PC-9 (cell line): ENCODE measurements at regions not wholly inside any gene's neighbourhood (a gene's known extent, or its start where the extent isn't known, plus 50 kb on each side); places are given as distances from the start of the nearest gene placed in this dataset.

ENCODE experiments used
- BruUV-seq: library from RNA; stranded (reverse); fragments of 400-500 nt; replicated peaks from 2 replicates; lab custom pipeline; 2021; lab: Mats Ljungman, UMichigan
- CTCF ChIA-PET: fragments of 300-600 bp; sonication (Branson Sonifier 250); formaldehyde crosslinking; loops from one replicate; lab custom pipeline; 2022; ENCODE audit warnings: antibody characterized with exemption; lab: Charles Lee
- POLR2A ChIA-PET: fragments of 300-600 bp; sonication (Branson Sonifier 250); formaldehyde crosslinking; loops from one replicate; lab custom pipeline; 2022; ENCODE audit warnings: antibody characterized with exemption; ENCODE audit not compliant: unreplicated experiment; lab: Charles Lee
- DNase-seq, 2 experiments: peaks; one replicate each; pipeline versions ENCODE4 v3.0.0 to v3.0.0-alpha.2; 2015 to 2022; ENCODE audit warnings: mixed read lengths in 1 of 2
- H2AFZ ChIP-seq: fragments of 200-600 bp; sonication (generic); 2 replicates; pipeline ENCODE4 v1.8.1; 2017; ENCODE audit warnings: antibody characterized with exemption
- H3F3A ChIP-seq: fragments of 200-600 bp; sonication (generic); 2 replicates; pipeline ENCODE4 v1.8.1; 2017; ENCODE audit warnings: antibody characterized with exemption, mild to moderate bottlenecking, low read depth; ENCODE audit not compliant: insufficient read depth
- H3K27ac ChIP-seq: fragments of 200-600 bp; sonication (generic); 2 replicates; pipeline ENCODE4 v1.6.1; 2016; ENCODE audit warnings: mixed run types
- H3K27me3 ChIP-seq: fragments of 200-600 bp; sonication (generic); 2 replicates; pipeline ENCODE4 v1.6.1; 2016; ENCODE audit warnings: low read depth, mixed run types; ENCODE audit not compliant: insufficient read depth
- H3K36me3 ChIP-seq: fragments of 200-600 bp; sonication (generic); 2 replicates; pipeline ENCODE4 v1.6.1; 2016; ENCODE audit warnings: low read depth, mixed run types
- H3K4me1 ChIP-seq: fragments of 200-600 bp; sonication (generic); replicated peaks from 2 replicates; pipeline ENCODE4 v1.6.1; 2016; ENCODE audit warnings: mixed run types; ENCODE audit not compliant: insufficient read depth
- H3K4me2 ChIP-seq: fragments of 200-600 bp; sonication (generic); 2 replicates; pipeline ENCODE4 v1.6.1; 2017; ENCODE audit warnings: mixed run types
- H3K4me3 ChIP-seq: fragments of 200-600 bp; sonication (generic); 2 replicates; pipeline ENCODE4 v1.6.1; 2016; ENCODE audit warnings: mixed run types
- H3K79me2 ChIP-seq: fragments of 200-600 bp; sonication (generic); 2 replicates; pipeline ENCODE4 v1.6.1; 2017; ENCODE audit warnings: low read depth, mixed run types
- H3K9me2 ChIP-seq: fragments of 200-600 bp; sonication (generic); 2 replicates; pipeline ENCODE4 v1.8.1; 2017; ENCODE audit warnings: mild to moderate bottlenecking; ENCODE audit not compliant: insufficient read depth
- H3K9me3 ChIP-seq: fragments of 200-600 bp; sonication (generic); 2 replicates; pipeline ENCODE4 v1.8.1; 2016; ENCODE audit warnings: low read depth; ENCODE audit not compliant: insufficient read depth
- H4K20me1 ChIP-seq: fragments of 200-600 bp; sonication (generic); 2 replicates; pipeline ENCODE4 v1.8.1; 2017; ENCODE audit not compliant: insufficient read depth
- CTCF ChIP-seq: fragments of 200-600 bp; sonication (generic); conservative IDR thresholded peaks from 2 replicates; pipeline ENCODE4 v1.6.1; 2017; ENCODE audit warnings: mixed run types, antibody characterized with exemption, mild to moderate bottlenecking, moderate library complexity
- EZH2 ChIP-seq: fragments of 200-600 bp; sonication (generic); IDR thresholded peaks from 2 replicates; pipeline ENCODE4 v1.8.0; 2017; ENCODE audit warnings: antibody characterized with exemption, low read depth
- intact Hi-C: fragments of 100-400 bp; cut with micrococcal nuclease; formaldehyde crosslinking; loops from one replicate; pipeline ENCODE4 v1.10.0; 2022; ENCODE audit not compliant: unreplicated experiment

GRCh38 chr9:119986205-119986604 is 593.8 kb downstream of the CDK5RAP2 start:
- ChIA-PET CTCF (no interaction called here), POLR2A (no interaction called here)
- H3K79me2 ChIP-seq = no peaks in the 10 kb centered on the region
- no peaks in the 10 kb centered on the region for H3K4me1 ChIP-seq
- no peak for DNase-seq
- H3K4me3 ChIP-seq = no peak overlapping the region
- no peak overlapping the region for H3K27ac ChIP-seq
- peaks cover 30% of the 10 kb centered on the region; the same call in 1 of the 2 replicates for H3K27me3 ChIP-seq
- H3K36me3 ChIP-seq = no peaks in the 10 kb centered on the region
- H3K9me2 ChIP-seq = no peaks in the 10 kb centered on the region
- no peak overlapping the region for H2AFZ ChIP-seq
- H3K9me3 ChIP-seq = no peaks in the 10 kb centered on the region
- BruUV-seq = no TSS peak
- H3K4me2 ChIP-seq = no peak overlapping the region
- intact Hi-C loops = no loop called here
- no peaks in the 10 kb centered on the region for H3F3A ChIP-seq
- TF ChIP-seq CTCF (no peak), EZH2 (no peak)
- no peaks in the 10 kb centered on the region for H4K20me1 ChIP-seq

GRCh38 chr9:119974026-119974425 is 604.8 kb upstream of the BRINP1 start:
- DNase-seq = no peak
- Histone ChIP-seq H3K27me3 (peaks cover 22% of the 10 kb centered on the region), H3K4me3 (no peak overlapping the region), H4K20me1 (no peaks in the 10 kb centered on the region), H3K27ac (no peak overlapping the region), H3K9me2 (no peaks in the 10 kb centered on the region), H3K4me1 (no peaks in the 10 kb centered on the region), H2AFZ (no peak overlapping the region), H3K79me2 (no peaks in the 10 kb centered on the region), H3K9me3 (no peaks in the 10 kb centered on the region), H3K4me2 (no peak overlapping the region), H3F3A (no peaks in the 10 kb centered on the region), H3K36me3 (no peaks in the 10 kb centered on the region)
- ChIA-PET POLR2A (no interaction called here), CTCF (no interaction called here)
- no peak for TF ChIP-seq CTCF
- TF ChIP-seq EZH2 = no peak
- intact Hi-C loops = no loop called here
- BruUV-seq = no TSS peak

GRCh38 chr9:119968836-119969707 is 599.8 kb upstream of the BRINP1 start:
- POLR2A ChIA-PET = no interaction called here

More at GRCh38 chr9:119968836-119969707, 599.8 kb upstream of the BRINP1 start:
- intact Hi-C loops = loop anchor here (5.0 kb wide), 1 partner anchor 412 kb away; no protein-coding TSS in a partner anchor
- no peak overlapping the region for H2AFZ ChIP-seq
- no peak overlapping the region for H3K4me3 ChIP-seq
- H3K36me3 ChIP-seq = no peaks in the 10 kb centered on the region
- peak; percentile 85 for TF ChIP-seq CTCF
- no peak for TF ChIP-seq EZH2
- no peaks in the 10 kb centered on the region for H3K9me3 ChIP-seq
- no peaks in the 10 kb centered on the region for H3K4me1 ChIP-seq
- peaks cover 20% of the 10 kb centered on the region for H3K27me3 ChIP-seq
- BruUV-seq = no TSS peak
- peak in 1 of 2 experiments; percentile 60 for DNase-seq
- no peaks in the 10 kb centered on the region for H3F3A ChIP-seq
- H3K4me2 ChIP-seq = no peak overlapping the region
- CTCF ChIA-PET = interaction anchor here (0.6 kb wide), 1 partner anchor 503 kb away, joined by 3 read pairs; no protein-coding TSS in a partner anchor
- H4K20me1 ChIP-seq = no peaks in the 10 kb centered on the region
- H3K79me2 ChIP-seq = no peaks in the 10 kb centered on the region
- no peaks in the 10 kb centered on the region for H3K9me2 ChIP-seq
- no peak overlapping the region for H3K27ac ChIP-seq
